Prostate gland (tissue), 2 donors: ENCODE measurements at regions not wholly inside any gene's neighbourhood (a gene's known extent, or its start where the extent isn't known, plus 50 kb on each side); places are given as distances from the start of the nearest gene placed in this dataset.

ENCODE experiments used
- CTCF ChIP-seq, 4 experiments: fragments of 200-600 bp in 2 of 4; fragments of 450-650 bp in 2 of 4; sonication (generic) in 2 of 4; IDR thresholded peaks; 1 replicate in 3 of 4; 2 replicates in 1 of 4; pipeline ENCODE4 v1.5.1; 2016 to 2019; ENCODE audit warnings: antibody characterized with exemption in 4 of 4, mild to moderate bottlenecking in 2 of 4, moderate library complexity in 2 of 4
- POLR2A ChIP-seq: fragments of 450-650 bp; IDR thresholded peaks from one replicate; pipeline ENCODE4 v1.6.1; 2016; ENCODE audit warnings: antibody characterized with exemption, mild to moderate bottlenecking

- TF ChIP-seq POLR2A (no peak), CTCF (IDR thresholded peaks at IDR 0.05) (no peak)
Observed at GRCh38 chr1:165006831-165007230, 349.7 kb downstream of the LMX1A start.
